ENCODE measurements at regions not wholly inside any gene's neighbourhood (a gene's known extent, or its start where the extent isn't known, plus 50 kb on each side); places are given as distances from the start of the nearest gene placed in this dataset.

DNA sequence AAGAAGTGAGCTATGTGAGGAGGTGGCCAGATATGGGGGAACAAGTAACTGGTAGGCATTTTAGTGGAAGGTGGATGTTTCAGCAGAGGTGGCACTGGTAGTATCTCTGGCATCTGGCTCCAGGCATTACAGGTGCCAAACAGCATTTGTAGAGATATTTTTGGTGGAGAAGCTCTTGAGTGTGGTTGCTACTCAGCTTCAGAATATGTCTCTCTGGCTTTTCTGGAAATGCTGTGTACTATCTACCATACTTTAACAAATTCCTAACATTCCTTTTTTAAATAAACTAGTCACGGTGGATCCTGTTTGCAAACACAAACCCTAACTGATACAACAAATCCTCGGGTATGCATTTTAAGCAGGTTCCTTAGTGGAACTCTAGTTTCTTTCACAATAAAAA, 128.0 kb downstream of the BARX2 start:
- Histone ChIP-seq H3K36me3 (ENCODE audit: control insufficient read depth, insufficient read depth, low read length) (no peaks in the 10 kb centered on the region), H3K9ac (ENCODE audit: low read length) (no peak overlapping the region), H3K27ac (ENCODE audit: low read depth, low read length) (no peak overlapping the region), H3K9me3 (ENCODE audit: control insufficient read depth, insufficient read depth, low read depth, low read length) (no peaks in the 10 kb centered on the region; the same call in 1 of the 2 replicates), H3K4me3 (ENCODE audit: low read depth, low read length) (no peak overlapping the region), H3K27me3 (ENCODE audit: control insufficient read depth, insufficient read depth, low read length) (no peaks in the 10 kb centered on the region), H3K4me1 (ENCODE audit: control insufficient read depth, insufficient read depth, low read length) (no peaks in the 10 kb centered on the region)

DNA sequence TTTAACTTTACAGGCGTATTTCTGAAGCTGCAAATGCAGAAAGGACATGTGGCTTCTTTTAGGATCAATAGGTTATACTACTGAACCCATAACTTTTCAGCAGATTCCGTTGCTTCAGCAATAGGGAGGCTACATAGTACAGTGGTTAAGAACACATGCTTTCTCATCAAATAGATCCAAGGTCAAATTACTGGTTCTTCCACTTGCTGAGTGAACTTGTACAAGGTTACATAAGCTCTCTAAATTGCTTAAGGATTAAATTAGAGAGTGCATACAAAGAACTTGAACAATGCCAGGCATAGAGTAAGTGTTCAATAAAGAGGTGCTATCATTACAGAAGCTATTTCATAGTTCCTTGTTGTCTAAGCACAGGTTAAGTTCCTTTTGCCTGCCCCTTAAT, 129.6 kb downstream of the BARX2 start:
- Histone ChIP-seq H3K9ac (ENCODE audit: low read length) (no peak overlapping the region), H3K36me3 (ENCODE audit: control insufficient read depth, insufficient read depth, low read length) (no peaks in the 10 kb centered on the region), H3K4me3 (ENCODE audit: low read depth, low read length) (no peak overlapping the region), H3K27me3 (ENCODE audit: control insufficient read depth, insufficient read depth, low read length) (no peaks in the 10 kb centered on the region), H3K9me3 (ENCODE audit: control insufficient read depth, insufficient read depth, low read depth, low read length) (no peaks in the 10 kb centered on the region; the same call in 1 of the 2 replicates), H3K27ac (ENCODE audit: low read depth, low read length) (no peak overlapping the region), H3K4me1 (ENCODE audit: control insufficient read depth, insufficient read depth, low read length) (no peaks in the 10 kb centered on the region)

DNA sequence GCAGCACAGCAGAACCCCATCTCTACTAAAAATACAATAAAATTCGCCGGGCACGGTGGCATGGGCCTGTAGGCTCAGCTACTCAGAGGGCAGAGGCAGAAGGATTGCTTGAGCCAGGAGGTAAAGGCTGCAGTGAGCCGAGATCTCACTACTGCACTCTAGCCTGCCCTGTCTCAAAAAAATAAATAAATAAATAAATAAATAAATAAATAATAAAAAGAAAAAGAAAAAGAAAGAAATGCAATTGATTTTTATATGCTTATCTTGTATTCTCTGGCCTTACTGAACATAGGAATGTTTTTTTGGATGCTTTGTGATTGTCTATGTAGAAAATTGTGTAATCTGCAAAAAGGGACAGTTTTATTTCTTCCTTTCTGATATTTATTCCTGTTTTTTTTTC, 132.5 kb downstream of the BARX2 start:
- Histone ChIP-seq H3K9ac (ENCODE audit: low read length) (no peak overlapping the region), H3K27me3 (ENCODE audit: control insufficient read depth, insufficient read depth, low read length) (no peaks in the 10 kb centered on the region), H3K4me1 (ENCODE audit: control insufficient read depth, insufficient read depth, low read length) (no peaks in the 10 kb centered on the region), H3K36me3 (ENCODE audit: control insufficient read depth, insufficient read depth, low read length) (no peaks in the 10 kb centered on the region), H3K4me3 (ENCODE audit: low read depth, low read length) (no peak overlapping the region), H3K9me3 (ENCODE audit: control insufficient read depth, insufficient read depth, low read depth, low read length) (no peaks in the 10 kb centered on the region), H3K27ac (ENCODE audit: low read depth, low read length) (no peak overlapping the region)

DNA sequence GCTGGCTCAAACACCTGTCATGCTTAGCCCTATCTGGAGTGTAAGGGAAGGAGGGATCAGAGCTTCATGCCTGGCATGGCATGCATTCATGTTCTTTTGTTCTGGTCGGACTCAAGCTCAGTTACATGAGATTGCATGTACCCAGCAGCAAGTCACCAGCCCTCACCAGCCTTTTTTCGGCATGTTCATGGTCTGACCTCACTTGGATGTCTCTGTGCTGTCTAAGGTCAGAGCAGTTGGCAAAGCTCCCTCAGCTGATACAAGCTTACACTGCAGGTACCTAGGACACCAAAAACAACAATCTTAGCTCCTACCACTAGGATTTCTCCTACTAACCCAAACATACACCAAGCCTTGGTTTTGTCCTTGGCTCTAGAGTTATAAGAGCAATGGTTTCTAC, 152.6 kb downstream of the BARX2 start:
- H3K4me1 ChIP-seq (ENCODE audit: control insufficient read depth, insufficient read depth, low read length), result no peaks in the 10 kb centered on the region
- H3K9ac ChIP-seq (ENCODE audit: low read length), result no peak overlapping the region
- no peaks in the 10 kb centered on the region for H3K27me3 ChIP-seq (ENCODE audit: control insufficient read depth, insufficient read depth, low read length)
- H3K9me3 ChIP-seq (ENCODE audit: control insufficient read depth, insufficient read depth, low read depth, low read length), result no peaks in the 10 kb centered on the region
- H3K27ac ChIP-seq (ENCODE audit: low read depth, low read length), result no peak overlapping the region
- H3K4me3 ChIP-seq (ENCODE audit: low read depth, low read length), result no peak overlapping the region
- H3K36me3 ChIP-seq (ENCODE audit: control insufficient read depth, insufficient read depth, low read length), result no peaks in the 10 kb centered on the region

DNA sequence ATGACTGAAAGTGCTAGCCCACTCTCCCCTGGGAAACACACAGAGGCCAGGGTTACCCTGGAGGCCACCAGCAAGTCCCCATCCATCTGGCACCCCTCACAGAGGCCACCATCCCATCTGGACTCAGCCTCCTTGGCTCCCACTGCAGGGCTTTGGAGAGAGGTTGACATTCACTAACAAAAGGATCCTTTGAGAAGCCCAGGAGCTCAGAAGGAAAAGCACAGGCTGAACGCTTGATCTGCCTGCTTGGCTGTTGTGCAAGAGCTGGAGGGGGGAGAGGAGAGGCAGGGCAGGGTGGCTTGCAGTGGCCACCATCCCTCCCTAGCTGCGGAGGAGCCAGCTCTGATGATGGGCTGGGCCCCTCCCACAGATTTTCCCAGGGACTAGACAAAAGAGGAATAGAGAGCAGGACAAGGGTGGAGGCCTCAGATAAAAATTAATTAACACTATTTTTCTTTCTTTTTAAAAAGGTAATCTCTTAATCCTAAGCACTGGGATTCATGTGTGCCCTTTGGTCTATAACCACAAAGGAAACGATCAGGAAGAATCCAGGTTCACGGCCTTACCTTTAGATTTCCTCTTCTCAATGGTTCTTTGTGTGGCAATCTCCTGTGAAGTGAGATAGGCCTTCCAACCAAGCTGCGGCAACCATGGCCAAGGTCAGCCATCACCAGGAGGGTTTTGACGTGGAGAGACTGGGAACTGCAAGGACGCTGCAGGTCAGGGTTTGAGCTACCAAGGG, 154.7 kb downstream of the BARX2 start:
- Histone ChIP-seq H3K27ac (ENCODE audit: low read depth, low read length) (no peak overlapping the region), H3K27me3 (ENCODE audit: control insufficient read depth, insufficient read depth, low read length) (no peaks in the 10 kb centered on the region), H3K9ac (ENCODE audit: low read length) (no peak overlapping the region), H3K9me3 (ENCODE audit: control insufficient read depth, insufficient read depth, low read depth, low read length) (no peaks in the 10 kb centered on the region), H3K36me3 (ENCODE audit: control insufficient read depth, insufficient read depth, low read length) (no peaks in the 10 kb centered on the region), H3K4me3 (ENCODE audit: low read depth, low read length) (no peak overlapping the region), H3K4me1 (ENCODE audit: control insufficient read depth, insufficient read depth, low read length) (no peaks in the 10 kb centered on the region)

DNA sequence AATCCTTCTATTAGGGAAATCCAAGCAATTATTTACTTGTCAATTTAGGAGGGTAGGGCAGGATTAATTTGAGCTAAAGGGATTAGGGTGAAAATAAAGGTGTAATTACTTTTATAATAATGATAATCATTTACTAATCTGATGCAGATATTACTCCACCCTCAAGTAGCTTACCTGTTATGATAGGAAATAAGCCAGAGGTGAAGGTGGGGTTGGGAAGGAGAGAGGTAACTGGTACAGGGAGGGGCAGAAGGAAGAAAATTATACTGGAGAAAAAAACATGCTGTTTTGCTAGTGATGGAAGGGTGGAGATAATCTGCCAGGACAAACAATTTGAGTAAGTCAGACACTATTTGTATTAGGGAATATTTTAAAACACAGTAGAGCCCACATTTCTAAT, 157.7 kb downstream of the BARX2 start:
- H3K9ac ChIP-seq (ENCODE audit: low read length), result no peak overlapping the region
- H3K4me3 ChIP-seq (ENCODE audit: low read depth, low read length), result no peak overlapping the region
- H3K36me3 ChIP-seq (ENCODE audit: control insufficient read depth, insufficient read depth, low read length), result no peaks in the 10 kb centered on the region
- no peaks in the 10 kb centered on the region for H3K27me3 ChIP-seq (ENCODE audit: control insufficient read depth, insufficient read depth, low read length)
- no peaks in the 10 kb centered on the region for H3K4me1 ChIP-seq (ENCODE audit: control insufficient read depth, insufficient read depth, low read length)
- H3K9me3 ChIP-seq (ENCODE audit: control insufficient read depth, insufficient read depth, low read depth, low read length), result peaks cover 22% of the 10 kb centered on the region
- H3K27ac ChIP-seq (ENCODE audit: low read depth, low read length), result no peak overlapping the region

DNA sequence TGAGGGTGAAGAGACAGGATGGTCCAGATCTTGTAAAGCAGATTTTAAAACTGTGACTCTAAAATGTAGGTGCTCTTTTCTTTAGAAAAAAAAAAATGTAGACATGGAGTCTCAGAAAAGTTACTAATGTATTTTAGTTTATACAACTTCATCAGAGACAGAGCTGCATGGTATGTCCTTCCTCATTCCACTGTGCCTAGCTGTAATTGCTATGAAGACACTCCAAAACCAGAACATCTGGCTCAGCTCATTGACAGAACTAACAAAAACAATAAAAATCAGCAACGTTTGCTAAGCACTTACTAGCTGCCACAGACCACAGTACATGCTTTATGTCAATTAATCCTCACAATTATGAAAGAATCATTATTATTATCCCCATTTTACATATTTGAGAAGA, 160.7 kb downstream of the BARX2 start:
- no peak overlapping the region for H3K9ac ChIP-seq (ENCODE audit: low read length)
- no peaks in the 10 kb centered on the region for H3K36me3 ChIP-seq (ENCODE audit: control insufficient read depth, insufficient read depth, low read length)
- no peak overlapping the region for H3K4me3 ChIP-seq (ENCODE audit: low read depth, low read length)
- H3K27me3 ChIP-seq (ENCODE audit: control insufficient read depth, insufficient read depth, low read length), result no peaks in the 10 kb centered on the region
- peaks cover 43% of the 10 kb centered on the region for H3K9me3 ChIP-seq (ENCODE audit: control insufficient read depth, insufficient read depth, low read depth, low read length)
- H3K27ac ChIP-seq (ENCODE audit: low read depth, low read length), result no peak overlapping the region
- H3K4me1 ChIP-seq (ENCODE audit: control insufficient read depth, insufficient read depth, low read length), result no peaks in the 10 kb centered on the region

DNA sequence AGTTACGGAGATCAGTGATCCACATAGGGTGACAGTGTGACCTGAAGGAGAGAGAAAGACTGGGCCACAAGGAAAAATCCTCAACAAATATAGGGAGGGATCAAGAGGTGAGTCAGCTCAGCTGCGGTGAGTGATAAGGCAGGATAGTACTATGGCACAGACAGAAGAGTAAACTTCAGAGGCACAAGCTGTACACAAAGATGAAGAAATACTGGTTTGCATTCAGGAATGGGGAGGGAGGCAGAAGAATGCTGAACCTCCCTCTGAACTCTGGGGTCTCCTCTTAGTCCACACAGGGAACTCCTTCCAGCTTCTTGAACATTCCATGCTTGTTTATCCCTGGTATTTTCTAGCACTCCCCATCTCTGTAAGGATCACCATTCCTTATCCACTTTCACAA, 162.7 kb downstream of the BARX2 start:
- Histone ChIP-seq H3K4me1 (ENCODE audit: control insufficient read depth, insufficient read depth, low read length) (no peaks in the 10 kb centered on the region), H3K9me3 (ENCODE audit: control insufficient read depth, insufficient read depth, low read depth, low read length) (peaks cover 54% of the 10 kb centered on the region), H3K27ac (ENCODE audit: low read depth, low read length) (no peak overlapping the region), H3K27me3 (ENCODE audit: control insufficient read depth, insufficient read depth, low read length) (no peaks in the 10 kb centered on the region), H3K4me3 (ENCODE audit: low read depth, low read length) (no peak overlapping the region), H3K9ac (ENCODE audit: low read length) (no peak overlapping the region), H3K36me3 (ENCODE audit: control insufficient read depth, insufficient read depth, low read length) (no peaks in the 10 kb centered on the region)

DNA sequence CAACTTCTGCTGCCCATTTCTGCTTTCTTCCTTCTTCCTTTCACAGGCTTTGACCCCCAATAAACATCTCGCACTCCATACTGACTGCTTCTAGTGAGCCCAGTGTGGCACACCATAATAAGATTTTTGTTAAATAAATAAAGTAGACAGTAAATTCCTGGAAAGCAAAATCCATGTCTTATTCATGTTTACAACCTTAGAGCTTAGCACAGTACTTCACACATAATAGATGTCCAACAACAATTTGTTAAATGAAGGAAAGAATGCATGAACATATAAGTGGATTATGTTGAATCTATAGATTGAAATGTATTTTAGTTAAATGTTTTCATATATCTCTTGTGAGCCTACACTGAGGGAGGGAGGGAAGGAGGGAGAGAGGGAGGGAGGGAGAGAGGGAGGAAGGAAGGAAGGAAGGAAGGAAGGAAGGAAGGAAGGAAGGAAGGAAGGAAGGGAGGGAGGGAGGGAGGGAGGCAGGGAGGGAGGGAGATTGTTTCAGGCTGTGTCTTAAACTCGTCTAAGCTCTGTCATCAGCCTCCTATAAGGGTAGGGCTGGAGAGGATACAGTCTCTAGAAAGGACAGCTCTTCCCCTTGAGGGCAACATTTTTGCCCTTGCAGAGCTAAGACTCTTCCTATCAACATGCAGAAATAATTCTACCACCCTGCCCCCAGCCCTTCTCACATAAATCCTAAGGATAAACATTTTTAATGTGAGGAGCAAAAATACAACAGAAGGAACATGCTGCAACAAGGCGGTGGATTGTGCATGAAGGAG, 168.1 kb downstream of the BARX2 start:
- no peak overlapping the region for H3K9ac ChIP-seq (ENCODE audit: low read length)
- no peak overlapping the region for H3K27ac ChIP-seq (ENCODE audit: low read depth, low read length)
- H3K4me3 ChIP-seq (ENCODE audit: low read depth, low read length), result no peak overlapping the region
- no peaks in the 10 kb centered on the region for H3K27me3 ChIP-seq (ENCODE audit: control insufficient read depth, insufficient read depth, low read length)
- H3K4me1 ChIP-seq (ENCODE audit: control insufficient read depth, insufficient read depth, low read length), result no peaks in the 10 kb centered on the region
- H3K9me3 ChIP-seq (ENCODE audit: control insufficient read depth, insufficient read depth, low read depth, low read length), result peaks cover 29% of the 10 kb centered on the region
- H3K36me3 ChIP-seq (ENCODE audit: control insufficient read depth, insufficient read depth, low read length), result no peaks in the 10 kb centered on the region

DNA sequence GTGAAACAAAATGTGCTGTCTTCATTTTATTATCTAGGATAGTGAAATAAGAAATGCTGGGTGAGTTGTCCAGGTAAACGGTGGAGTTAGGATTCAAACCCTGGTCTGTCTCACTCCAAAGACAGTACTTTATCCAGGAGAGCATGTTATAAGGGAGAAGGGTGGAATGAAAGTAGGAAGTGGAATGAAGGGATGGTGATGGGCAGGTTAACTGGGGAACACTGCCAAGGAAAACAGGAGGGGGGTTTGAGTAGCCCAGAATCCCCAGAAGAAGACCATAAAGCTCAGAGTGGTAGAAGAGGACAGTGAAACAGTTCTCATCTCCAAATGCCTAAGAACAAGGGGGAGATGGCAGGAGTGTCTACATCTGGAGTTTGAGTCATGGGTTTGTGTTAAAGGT, 169.0 kb downstream of the BARX2 start:
- peaks cover 28% of the 10 kb centered on the region for H3K9me3 ChIP-seq (ENCODE audit: control insufficient read depth, insufficient read depth, low read depth, low read length)
- no peak overlapping the region for H3K4me3 ChIP-seq (ENCODE audit: low read depth, low read length)
- no peak overlapping the region for H3K9ac ChIP-seq (ENCODE audit: low read length)
- H3K27ac ChIP-seq (ENCODE audit: low read depth, low read length), result no peak overlapping the region
- no peaks in the 10 kb centered on the region for H3K4me1 ChIP-seq (ENCODE audit: control insufficient read depth, insufficient read depth, low read length)
- H3K27me3 ChIP-seq (ENCODE audit: control insufficient read depth, insufficient read depth, low read length), result no peaks in the 10 kb centered on the region
- no peaks in the 10 kb centered on the region for H3K36me3 ChIP-seq (ENCODE audit: control insufficient read depth, insufficient read depth, low read length)

DNA sequence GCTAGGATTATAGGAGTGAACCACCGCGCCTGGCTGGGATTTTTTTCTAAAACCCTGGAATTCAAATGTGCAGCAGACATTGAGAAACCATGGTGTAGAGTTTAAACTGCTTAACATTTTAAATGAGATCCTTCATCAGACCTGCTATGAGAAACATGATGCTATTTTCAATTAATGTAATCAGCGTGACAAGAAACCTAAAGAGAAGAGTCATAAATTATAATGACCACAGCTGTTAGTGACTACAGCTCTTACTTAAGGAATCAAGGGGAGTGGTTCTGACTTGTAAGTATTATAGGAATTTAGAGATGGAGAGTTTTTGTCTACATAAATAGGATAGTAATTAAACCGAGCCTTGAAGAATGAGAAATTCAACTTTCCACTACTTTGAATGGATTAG, 170.6 kb downstream of the BARX2 start:
- Histone ChIP-seq H3K36me3 (ENCODE audit: control insufficient read depth, insufficient read depth, low read length) (no peaks in the 10 kb centered on the region), H3K9ac (ENCODE audit: low read length) (no peak overlapping the region), H3K4me1 (ENCODE audit: control insufficient read depth, insufficient read depth, low read length) (no peaks in the 10 kb centered on the region), H3K9me3 (ENCODE audit: control insufficient read depth, insufficient read depth, low read depth, low read length) (peaks cover 26% of the 10 kb centered on the region), H3K27me3 (ENCODE audit: control insufficient read depth, insufficient read depth, low read length) (no peaks in the 10 kb centered on the region), H3K4me3 (ENCODE audit: low read depth, low read length) (no peak overlapping the region), H3K27ac (ENCODE audit: low read depth, low read length) (no peak overlapping the region)
